H1 (cell line): ENCODE measurements at regions not wholly inside any gene's neighbourhood (a gene's known extent, or its start where the extent isn't known, plus 50 kb on each side); places are given as distances from the start of the nearest gene placed in this dataset.

Source experiments
- CTCF ChIA-PET: fragments of 300-600 bp; sonication (Branson Sonifier 250); formaldehyde crosslinking; loops from one replicate; lab custom pipeline; 2021; ENCODE audit not compliant: partially characterized antibody; lab: Charles Lee
- POLR2A ChIA-PET: fragments of 300-600 bp; sonication (Branson Sonifier 250); formaldehyde crosslinking; loops from one replicate; lab custom pipeline; 2021; ENCODE audit warnings: inconsistent platforms; ENCODE audit not compliant: partially characterized antibody; lab: Charles Lee
- DNase-seq, 2 experiments: peaks; one replicate each; pipeline versions ENCODE4 v3.0.0 to v3.0.0-alpha.2; 2010 to 2022; ENCODE audit warnings: low spot score in 2 of 2, low read depth in 1 of 2, mixed read lengths in 1 of 2
- FAIRE-seq: peaks from 2 replicates; lab custom pipeline; 2011; peaks lifted over from hg19 to GRCh38; lab: Jason Lieb, UNC
- H2AFZ ChIP-seq: 2 replicates; pipeline ENCODE4 v1.8.1; 2012; ENCODE audit warnings: low read length, inconsistent platforms
- H2AK5ac ChIP-seq: 2 replicates; pipeline ENCODE4 v1.6.1; 2013; ENCODE audit warnings: low read depth, low read length
- H2BK120ac ChIP-seq: replicated peaks from 2 replicates; pipeline ENCODE3; 2013; ENCODE audit warnings: low read depth, low read length, inconsistent platforms
- H2BK12ac ChIP-seq: 2 replicates; pipeline ENCODE4 v1.6.1; 2013; ENCODE audit warnings: low read depth, low read length
- H2BK15ac ChIP-seq: 2 replicates; pipeline ENCODE4 v1.6.1; 2013; ENCODE audit warnings: low read length
- H2BK20ac ChIP-seq: 2 replicates; pipeline ENCODE4 v1.6.1; 2013; ENCODE audit warnings: low read length
- H2BK5ac ChIP-seq: 2 replicates; pipeline ENCODE4 v1.6.1; 2013; ENCODE audit warnings: low read depth, low read length
- H3K14ac ChIP-seq: 2 replicates; pipeline ENCODE4 v1.6.1; 2013; ENCODE audit warnings: inconsistent platforms; ENCODE audit not compliant: insufficient read length
- H3K18ac ChIP-seq: 2 replicates; pipeline ENCODE4 v1.6.1; 2013; ENCODE audit warnings: low read length; ENCODE audit errors: extremely low read depth
- H3K23ac ChIP-seq: 2 replicates; pipeline ENCODE4 v1.6.1; 2013; ENCODE audit warnings: inconsistent platforms; ENCODE audit not compliant: insufficient read length
- H3K23me2 ChIP-seq: 2 replicates; pipeline ENCODE4 v1.6.1; 2013; ENCODE audit warnings: low read depth, low read length
- H3K27ac ChIP-seq: 2 replicates; pipeline ENCODE4 v1.6.1; 2011; ENCODE audit warnings: low read depth, low read length, inconsistent platforms
- H3K27me3 ChIP-seq, 4 experiments: replicated peaks in 1 of 4; 1 replicate in 1 of 4; 2 replicates in 3 of 4; pipeline versions ENCODE4 v1.6.1 to v1.8.1; 2011 to 2013; ENCODE audit warnings: low read length in 3 of 4, mild to moderate bottlenecking in 3 of 4, inconsistent platforms in 2 of 4, mixed read lengths in 2 of 4, moderate library complexity in 1 of 4; ENCODE audit not compliant: control insufficient read depth in 3 of 4, insufficient read depth in 3 of 4; ENCODE audit errors: extremely low read depth in 1 of 4
- H3K36me3 ChIP-seq, 4 experiments: 2 replicates each; pipeline versions ENCODE4 v1.6.1 to v1.8.1; 2011 to 2013; ENCODE audit warnings: mild to moderate bottlenecking in 4 of 4, low read length in 3 of 4, moderate library complexity in 2 of 4, control low read depth in 1 of 4, inconsistent platforms in 1 of 4; ENCODE audit not compliant: insufficient read depth in 4 of 4, control insufficient read depth in 2 of 4
- H3K4ac ChIP-seq: replicated peaks from 2 replicates; pipeline ENCODE3; 2013; ENCODE audit warnings: low read length, low read depth, mixed read lengths, inconsistent platforms; ENCODE audit not compliant: insufficient read length
- H3K4me1 ChIP-seq, 4 experiments: replicated peaks in 1 of 4; 1 replicate in 1 of 4; 2 replicates in 3 of 4; pipeline versions ENCODE4 v1.6.1 to v1.8.1; 2011 to 2013; ENCODE audit warnings: low read length in 3 of 4, inconsistent platforms in 2 of 4, mixed read lengths in 1 of 4; ENCODE audit not compliant: insufficient read depth in 4 of 4, control insufficient read depth in 3 of 4
- H3K4me2 ChIP-seq, 2 experiments: 2 replicates each; pipeline versions ENCODE4 v1.6.1 to v1.8.1; 2011 to 2013; ENCODE audit warnings: low read depth in 2 of 2, low read length in 2 of 2, control low read depth in 1 of 2, inconsistent platforms in 1 of 2, mild to moderate bottlenecking in 1 of 2; ENCODE audit not compliant: insufficient read depth in 1 of 2
- H3K4me3 ChIP-seq, 4 experiments: fragments of 200-600, 300-600 bp in 1 of 4; sonication (generic), shearing (Covaris generic), sonication (Bioruptor Twin) in 1 of 4; 2 replicates each; pipeline versions ENCODE4 v1.5.1 to v1.8.1; 2011 to 2016; ENCODE audit warnings: low read length in 4 of 4, low read depth in 3 of 4, control low read depth in 2 of 4, inconsistent platforms in 2 of 4, mild to moderate bottlenecking in 2 of 4, mixed read lengths in 1 of 4, moderate library complexity in 1 of 4; ENCODE audit not compliant: insufficient read depth in 2 of 4; ENCODE audit errors: extremely low read depth in 1 of 4
- H3K56ac ChIP-seq: replicated peaks from 2 replicates; pipeline ENCODE3; 2013; ENCODE audit warnings: low read depth, mild to moderate bottlenecking, mixed read lengths, low read length, inconsistent platforms; ENCODE audit not compliant: insufficient read length
- H3K79me1 ChIP-seq: 2 replicates; pipeline ENCODE4 v1.6.1; 2013; ENCODE audit warnings: low read depth, low read length, control low read depth
- H3K79me2 ChIP-seq, 2 experiments: 2 replicates each; pipeline versions ENCODE4 v1.6.1 to v1.8.1; 2012 to 2013; ENCODE audit warnings: low read length in 2 of 2, mild to moderate bottlenecking in 2 of 2, inconsistent platforms in 1 of 2; ENCODE audit not compliant: insufficient read depth in 2 of 2, control insufficient read depth in 1 of 2
- H3K9ac ChIP-seq, 4 experiments: replicated peaks in 1 of 4; 1 replicate in 1 of 4; 2 replicates in 3 of 4; pipeline versions ENCODE4 v1.6.1 to v1.8.1; 2011 to 2013; ENCODE audit warnings: low read depth in 3 of 4, low read length in 3 of 4, control low read depth in 2 of 4, mild to moderate bottlenecking in 2 of 4, moderate library complexity in 2 of 4, inconsistent platforms in 1 of 4; ENCODE audit errors: extremely low read depth in 1 of 4
- H3K9me3 ChIP-seq, 2 experiments: 2 replicates each; pipeline versions ENCODE4 v1.6.1 to v1.8.1; 2012 to 2013; ENCODE audit warnings: mild to moderate bottlenecking in 2 of 2, moderate library complexity in 2 of 2, control low read depth in 1 of 2, inconsistent platforms in 1 of 2, low read depth in 1 of 2, low read length in 1 of 2, mixed read lengths in 1 of 2; ENCODE audit not compliant: insufficient read depth in 2 of 2
- H4K20me1 ChIP-seq, 2 experiments: replicated peaks in 1 of 2; 2 replicates each; pipeline versions ENCODE3 to v1.8.1; 2011 to 2013; ENCODE audit warnings: inconsistent platforms in 2 of 2, low read length in 2 of 2, mild to moderate bottlenecking in 1 of 2; ENCODE audit not compliant: insufficient read depth in 2 of 2, control insufficient read depth in 1 of 2
- H4K5ac ChIP-seq: 2 replicates; pipeline ENCODE4 v1.6.1; 2013; ENCODE audit warnings: low read length, low read depth, mixed read lengths, inconsistent platforms; ENCODE audit not compliant: insufficient read length
- H4K8ac ChIP-seq: 2 replicates; pipeline ENCODE4 v1.8.0; 2013; ENCODE audit warnings: mild to moderate bottlenecking, moderate library complexity, low read length, inconsistent platforms; ENCODE audit not compliant: insufficient read depth; ENCODE audit errors: extremely low read depth
- H4K91ac ChIP-seq: replicated peaks from 2 replicates; pipeline ENCODE3; 2013; ENCODE audit warnings: low read length, mixed read lengths, inconsistent platforms; ENCODE audit not compliant: insufficient read length
- ASH2L ChIP-seq: fragments of 200-600, 300-600 bp; sonication (generic); IDR thresholded peaks from one replicate; pipeline ENCODE4 v1.7.1; 2017; ENCODE audit warnings: low read length
- CBX5 ChIP-seq: fragments of 300-800, 300-1000 bp; sonication (generic); IDR thresholded peaks from 2 replicates; pipeline ENCODE4 v1.7.1; 2016; ENCODE audit warnings: antibody characterized with exemption, low read length, low read depth
- E2F6 ChIP-seq: IDR thresholded peaks from 2 replicates; pipeline ENCODE4 v1.6.1; 2012; ENCODE audit warnings: inconsistent platforms
- EZH2 ChIP-seq: fragments of 200-600 bp; sonication (generic); IDR thresholded peaks from 2 replicates; pipeline ENCODE4 v1.7.1; 2012; ENCODE audit warnings: low read depth, mild to moderate bottlenecking, moderate library complexity, low read length, inconsistent platforms; ENCODE audit not compliant: severe bottlenecking
- FOSL1 ChIP-seq: IDR thresholded peaks from 2 replicates; pipeline ENCODE4 v1.6.1; 2011; ENCODE audit warnings: mild to moderate bottlenecking, low read depth, low read length, moderate library complexity; ENCODE audit not compliant: insufficient read depth
- GABPA ChIP-seq: IDR thresholded peaks from 2 replicates; pipeline ENCODE4 v1.6.1; 2011; ENCODE audit warnings: mild to moderate bottlenecking, low read length, moderate library complexity, borderline replicate concordance; ENCODE audit not compliant: insufficient read depth
- GTF2F1 ChIP-seq: IDR thresholded peaks from 2 replicates; pipeline ENCODE4 v1.6.1; 2012; ENCODE audit warnings: low read depth, low read length, improper control_type of control experiment, borderline replicate concordance
- JUN ChIP-seq: IDR thresholded peaks from 2 replicates; pipeline ENCODE4 v1.6.1; 2011; ENCODE audit warnings: low read depth, mild to moderate bottlenecking, improper control_type of control experiment, low read length
- POU5F1 ChIP-seq: IDR thresholded peaks from 2 replicates; pipeline ENCODE4 v1.6.1; 2011; ENCODE audit warnings: low read depth, mild to moderate bottlenecking, low read length, moderate library complexity
- RAD21 ChIP-seq, 2 experiments: IDR thresholded peaks in 1 of 2; conservative IDR thresholded peaks in 1 of 2; 2 replicates each; pipeline ENCODE4 v1.6.1; 2011; ENCODE audit warnings: low read depth in 2 of 2, low read length in 2 of 2, improper control_type of control experiment in 1 of 2, inconsistent platforms in 1 of 2, mild to moderate bottlenecking in 1 of 2, moderate library complexity in 1 of 2
- RNF2 ChIP-seq: fragments of 200-900, 300-1000 bp; sonication (generic); IDR thresholded peaks from 2 replicates; pipeline ENCODE4 v1.7.1; 2016; ENCODE audit warnings: borderline replicate concordance, low read depth, mild to moderate bottlenecking, antibody characterized with exemption, low read length; ENCODE audit not compliant: poor library complexity, severe bottlenecking; ENCODE audit errors: missing control alignments
- SIRT6 ChIP-seq: IDR thresholded peaks from one replicate; pipeline ENCODE4 v1.7.1; 2012; ENCODE audit warnings: low read length, inconsistent platforms
- TEAD4 ChIP-seq: IDR thresholded peaks from 2 replicates; pipeline ENCODE4 v1.6.1; 2012; ENCODE audit warnings: low read depth, low read length, inconsistent platforms, mixed read lengths
- WGBS, 2 experiments: shearing (Covaris generic) in 1 of 2; methylation state at CpG; one replicate each; pipeline versions ENCODE4 v1.1.6 to v1.1.7; 2013 to 2015; ENCODE audit warnings: low lambda C conversion rate in 2 of 2, mixed read lengths in 2 of 2, inconsistent platforms in 1 of 2, low coverage in 1 of 2, missing lambda C conversion rate in 1 of 2; ENCODE audit not compliant: insufficient replicate concordance in 2 of 2, insufficient coverage in 1 of 2, insufficient read length in 1 of 2; ENCODE audit errors: extremely low coverage in 1 of 2, missing lambda C conversion rate in 1 of 2; 5-methylcytosine and 5-hydroxymethylcytosine counted together

GRCh38 chr18:25866331-25866730 lies 224.1 kb downstream of the SS18 start:
- CTCF ChIA-PET, result interaction anchor here (0.9 to 3.0 kb wide), 3 partner anchors 14 to 197 kb away, joined by 3 to 10 read pairs (median 4); no protein-coding TSS in a partner anchor
- H2BK15ac ChIP-seq, result no peak overlapping the region
- H3K4me2 ChIP-seq, result no peak overlapping the region
- no peak for TF ChIP-seq JUN
- no peak for TF ChIP-seq FOSL1
- no peak for TF ChIP-seq POU5F1
- no peak for TF ChIP-seq EZH2
- TF ChIP-seq RAD21 (IDR thresholded peaks at IDR 0.05 in 1 of 2, conservative IDR thresholded peaks at IDR 0.05 in 1 of 2; ENCODE audit: low read depth in 2 of 2, low read length in 2 of 2), result no peak
- TF ChIP-seq RNF2, result no peak
- no peak for TF ChIP-seq CBX5
- no peak for TF ChIP-seq ASH2L
- no peak for TF ChIP-seq E2F6
- no peak for TF ChIP-seq SIRT6
- no peak for TF ChIP-seq GTF2F1
- no peak for TF ChIP-seq GABPA
- no peak for TF ChIP-seq TEAD4

More at GRCh38 chr18:25866331-25866730, 224.1 kb downstream of the SS18 start:
- H2BK12ac ChIP-seq, result no peak overlapping the region
- FAIRE-seq, result no peak
- H4K20me1 ChIP-seq, result no peaks in the 10 kb centered on the region
- no peaks in the 10 kb centered on the region for H3K79me1 ChIP-seq
- H4K91ac ChIP-seq, result no peak overlapping the region
- no peak for DNase-seq
- 97% methylated on average over 3 of the region's 3 CpGs; no CpG with 5 or more reads in 1 of the 2 experiments for WGBS, 2 experiments
- no peak overlapping the region for H2BK20ac ChIP-seq
- H3K9ac ChIP-seq, result no peak overlapping the region
- H4K8ac ChIP-seq, result no peak overlapping the region
- peaks cover 3% of the 10 kb centered on the region; the same call in 1 of the 2 replicates for H3K23me2 ChIP-seq
- no peak overlapping the region for H2BK120ac ChIP-seq
- no peak overlapping the region for H3K18ac ChIP-seq
- H3K79me2 ChIP-seq, result no peaks in the 10 kb centered on the region
- H3K27ac ChIP-seq, result no peak overlapping the region
- no peaks in the 10 kb centered on the region for H3K4me1 ChIP-seq
- no peak overlapping the region for H2AK5ac ChIP-seq
- POLR2A ChIA-PET, result no interaction called here
- H3K27me3 ChIP-seq, result no peaks in the 10 kb centered on the region
- H2AFZ ChIP-seq, result no peak overlapping the region
- H3K9me3 ChIP-seq, result peaks cover 0 to 4% of the 10 kb centered on the region in 2 experiments; a peak in 1 of 4 replicates
- H3K56ac ChIP-seq, result no peak overlapping the region
- H3K36me3 ChIP-seq, result no peaks in the 10 kb centered on the region
- no peak overlapping the region for H3K14ac ChIP-seq
- H4K5ac ChIP-seq, result no peak overlapping the region
- H3K4ac ChIP-seq, result no peak overlapping the region
- no peak overlapping the region for H3K23ac ChIP-seq
- no peak overlapping the region for H2BK5ac ChIP-seq
- no peak overlapping the region for H3K4me3 ChIP-seq
